ENCODE measurements at regions not wholly inside any gene's neighbourhood (a gene's known extent, or its start where the extent isn't known, plus 50 kb on each side); places are given as distances from the start of the nearest gene placed in this dataset.

DNA sequence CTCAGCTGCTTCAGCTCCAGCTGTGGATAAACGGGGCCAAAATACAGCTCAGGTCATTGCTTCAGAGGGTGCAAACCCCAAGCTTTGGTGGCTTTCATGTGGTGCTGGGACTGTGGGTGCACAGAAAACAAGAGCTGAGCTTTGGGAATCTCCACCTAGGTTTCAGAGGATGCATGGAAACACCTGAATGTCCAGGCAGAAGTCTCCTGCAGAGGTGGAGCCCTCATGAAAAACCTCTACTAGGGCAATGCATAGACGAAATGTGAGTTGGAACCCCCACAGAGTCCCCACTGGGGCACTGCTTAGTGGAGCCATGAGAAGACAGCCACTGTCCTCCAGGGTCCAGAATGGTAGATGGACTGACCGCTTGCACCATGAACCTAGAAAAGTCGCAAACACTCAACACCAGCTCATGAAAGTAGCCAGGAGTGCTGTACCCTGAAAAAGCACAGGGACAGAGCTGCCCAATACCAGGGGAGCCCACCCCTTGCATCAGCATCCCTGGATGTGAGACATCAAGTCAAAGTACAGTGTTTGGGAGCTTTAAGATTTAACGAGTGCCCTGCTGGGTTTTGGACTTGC, 147.9 kb upstream of the SOX11 start:
- no peak for DNase-seq (ENCODE audit: low spot score)

DNA sequence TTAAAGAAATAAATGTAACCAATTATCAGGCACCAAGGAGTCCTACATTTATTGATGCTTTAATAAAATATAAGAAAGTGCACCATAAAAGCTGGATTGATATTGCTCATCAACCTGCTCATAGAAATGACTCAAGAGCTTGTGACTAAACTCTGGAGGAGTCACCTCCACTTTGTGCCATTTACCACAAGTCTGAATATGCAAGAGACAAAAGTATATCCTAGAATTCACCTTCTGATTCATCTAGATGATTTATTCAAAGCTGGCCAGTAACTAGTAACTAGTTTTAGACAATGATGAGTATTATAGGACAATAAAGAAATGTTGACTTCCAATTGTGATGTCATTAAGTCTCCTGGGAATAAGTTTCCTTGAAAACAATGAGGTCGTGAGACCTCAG, 146.0 kb upstream of the SOX11 start:
- DNase-seq (ENCODE audit: low spot score), result no peak

DNA sequence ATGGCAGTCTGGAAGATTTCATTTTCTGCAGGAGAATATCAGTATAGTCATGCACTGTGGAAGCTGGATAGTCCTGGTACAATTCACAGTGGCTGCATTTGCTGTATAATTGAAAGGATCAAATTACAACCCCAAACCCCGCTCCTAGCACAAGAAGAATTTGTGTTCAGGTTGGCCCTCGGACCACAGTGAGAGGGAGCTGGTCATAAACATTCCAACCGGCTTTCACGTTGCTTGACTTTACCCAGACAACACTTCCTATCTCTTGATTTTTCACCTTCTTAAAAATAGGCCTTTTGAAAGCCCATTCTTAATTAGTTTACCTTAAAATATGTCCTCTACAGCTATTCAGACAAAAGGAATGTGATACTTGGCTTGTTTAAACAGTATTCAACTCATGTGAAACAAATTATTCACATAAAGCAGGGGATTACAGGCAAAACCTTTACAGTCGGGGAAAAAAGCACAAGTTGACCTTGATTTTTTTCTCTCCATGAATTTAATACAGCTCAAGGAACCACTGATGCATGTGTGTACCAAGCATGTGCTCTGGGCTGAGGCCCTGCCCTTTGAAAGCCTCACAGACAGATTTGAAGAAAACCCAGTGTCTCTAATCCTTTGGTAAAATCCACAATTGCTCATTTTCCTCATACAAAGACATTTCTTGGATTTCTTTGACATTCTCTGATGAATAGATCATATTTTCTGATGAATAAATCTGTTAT, 143.0 kb upstream of the SOX11 start:
- DNase-seq (ENCODE audit: low spot score), result no peak

DNA sequence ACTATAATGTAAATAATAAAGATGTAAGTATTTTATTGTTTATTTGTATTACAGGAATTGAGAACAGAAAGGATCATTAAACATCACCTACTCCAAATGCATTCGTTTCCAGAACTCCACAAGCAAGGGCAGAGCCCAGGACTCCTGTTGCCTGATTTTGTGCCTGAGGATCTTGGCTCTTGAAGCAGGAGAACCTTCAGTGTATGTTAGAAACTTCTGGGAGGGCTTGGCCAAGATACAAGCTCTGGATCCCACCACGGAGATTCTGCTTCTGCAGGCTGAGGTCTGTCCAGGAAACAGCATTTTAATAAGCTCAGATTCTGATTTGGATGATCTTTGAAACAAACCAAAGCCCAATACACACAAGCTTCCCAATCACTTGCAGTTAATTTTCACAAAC, 142.4 kb upstream of the SOX11 start:
- no peak for DNase-seq (ENCODE audit: low spot score)

DNA sequence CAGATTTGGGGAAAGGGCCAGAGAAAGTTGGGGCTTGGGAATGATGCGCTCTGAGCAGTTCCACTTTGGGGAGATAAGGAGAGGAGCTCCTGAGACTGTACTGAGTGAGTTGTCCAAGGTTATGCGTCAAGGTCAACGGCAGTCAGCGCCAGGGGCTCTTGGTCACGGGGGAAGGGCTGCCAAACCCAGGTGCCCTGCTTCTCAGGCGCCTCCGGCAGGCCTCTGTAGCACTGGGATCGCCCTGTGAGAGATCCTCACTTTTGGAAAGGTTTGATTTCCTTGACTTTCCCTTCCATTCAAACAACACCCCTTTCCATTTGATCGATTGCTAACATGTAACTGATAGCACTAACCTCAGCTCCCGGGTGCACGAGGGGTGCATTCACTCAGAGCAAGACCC, 136.5 kb upstream of the SOX11 start:
- DNase-seq (ENCODE audit: low spot score), result no peak

DNA sequence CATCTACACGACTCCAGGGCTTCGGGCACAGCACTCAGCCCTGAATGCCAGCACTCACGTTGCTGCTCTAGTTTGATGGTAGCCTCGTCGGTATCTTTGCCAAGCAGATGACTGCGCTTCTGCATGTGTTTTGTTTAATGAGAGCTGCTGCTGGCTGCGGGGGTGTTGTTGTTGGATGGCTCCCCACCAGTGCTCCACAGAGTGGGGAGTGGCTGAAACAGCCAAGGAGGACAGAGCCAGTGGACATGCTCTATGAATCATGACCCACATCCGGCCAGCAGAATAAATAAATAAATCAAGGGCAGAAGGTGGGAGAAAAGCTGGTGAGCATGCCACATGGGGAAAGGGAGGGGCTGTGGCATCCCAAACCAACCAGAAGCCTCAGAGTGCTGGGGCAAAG, 131.2 kb upstream of the SOX11 start:
- no peak for DNase-seq (ENCODE audit: low spot score)

DNA sequence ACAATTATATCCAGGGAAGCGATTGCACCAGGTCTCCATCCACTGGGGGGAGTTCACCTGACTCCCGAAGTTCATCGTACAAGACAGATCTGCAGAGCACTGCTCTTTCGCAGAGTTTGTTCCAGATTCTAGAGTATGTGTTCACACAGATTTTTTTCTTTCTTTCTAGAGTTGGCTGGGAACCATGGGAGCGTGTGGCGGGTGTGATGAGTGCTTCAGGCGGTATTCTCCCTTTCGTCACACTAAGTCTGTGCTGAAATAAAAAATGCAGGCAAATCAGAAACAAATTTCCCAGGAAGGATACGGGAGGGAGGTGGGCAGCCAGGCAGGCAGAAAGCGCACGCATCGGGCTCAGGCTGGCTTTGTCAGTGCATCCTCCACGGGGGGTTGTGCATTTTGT, 129.8 kb upstream of the SOX11 start:
- no peak for DNase-seq (ENCODE audit: low spot score)

DNA sequence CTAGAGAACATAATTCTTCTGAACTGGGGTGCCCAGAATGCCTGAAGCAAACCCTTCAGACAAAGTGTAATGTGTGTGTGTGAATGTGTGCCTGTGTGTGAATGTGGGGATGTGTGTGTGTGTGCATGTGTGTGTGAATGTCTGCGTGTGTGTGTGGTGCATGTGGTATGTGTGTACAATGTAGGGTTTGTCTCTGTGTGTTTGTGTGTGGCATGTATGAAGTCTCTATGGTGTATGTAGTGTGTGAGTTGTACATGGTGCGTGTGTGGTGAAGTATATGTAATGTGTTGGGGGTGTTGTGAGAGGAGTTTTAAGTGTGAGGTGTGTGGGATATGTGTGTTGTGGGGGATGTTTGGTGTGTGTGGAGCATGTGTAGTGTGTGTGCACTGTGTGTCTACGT, 129.3 kb upstream of the SOX11 start:
- DNase-seq (ENCODE audit: low spot score), result no peak

DNA sequence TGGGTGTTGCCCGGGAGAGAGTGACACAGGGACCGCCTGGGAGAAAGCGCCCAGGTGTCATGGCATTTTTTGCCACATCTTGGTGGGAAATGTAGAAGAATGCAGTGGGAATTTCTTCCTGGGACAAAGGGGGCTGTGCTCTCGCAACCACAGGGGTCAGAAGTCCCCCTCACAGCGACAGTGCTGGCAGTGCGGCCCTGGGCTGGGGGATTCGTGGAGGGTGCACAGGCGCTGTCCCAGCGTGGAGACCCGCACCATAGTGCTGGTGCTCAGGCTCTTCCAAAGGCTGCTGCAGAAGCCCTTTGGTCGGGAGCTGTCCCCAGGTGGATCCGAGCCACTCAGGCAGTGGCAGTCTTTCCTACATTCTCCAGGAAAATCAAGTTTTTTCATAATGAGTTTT, 128.8 kb upstream of the SOX11 start:
- no peak for DNase-seq (ENCODE audit: low spot score)

DNA sequence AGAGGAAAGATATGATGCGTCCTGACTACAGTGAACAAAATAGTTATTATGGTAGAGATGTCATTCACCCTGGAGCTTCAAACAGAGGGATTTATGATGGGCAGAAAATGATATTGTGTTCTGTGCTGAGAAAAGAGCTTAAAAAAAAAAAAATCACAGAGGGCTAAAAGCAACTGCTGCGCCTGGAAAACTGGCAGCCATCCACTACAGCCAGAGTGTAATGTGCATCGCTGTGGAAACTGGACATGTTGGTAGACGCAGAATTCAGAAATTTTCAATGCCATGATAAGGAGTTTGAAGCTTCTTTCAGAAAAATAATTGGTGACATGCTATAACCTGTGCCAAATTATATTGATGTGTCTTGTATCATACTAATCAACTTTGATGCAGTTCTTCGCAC, 122.9 kb upstream of the SOX11 start:
- no peak for DNase-seq (ENCODE audit: low spot score)

DNA sequence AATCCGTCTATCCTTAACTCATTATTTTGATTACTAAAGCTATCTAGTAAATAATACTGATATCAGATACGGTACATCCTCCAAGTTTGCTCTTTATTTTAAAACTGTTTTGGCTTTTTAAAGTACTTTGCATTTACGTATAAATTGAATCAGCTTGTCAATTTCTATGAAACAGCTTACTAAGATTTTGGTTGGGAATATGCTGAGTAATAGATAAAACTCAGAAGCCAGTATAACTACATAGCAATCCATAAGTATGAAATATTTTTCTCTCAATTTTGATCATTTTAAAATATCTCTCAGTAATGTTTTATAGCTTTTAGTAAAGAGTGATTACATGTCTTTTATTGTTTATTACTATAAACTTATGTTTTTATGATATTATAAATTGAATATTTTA, 116.2 kb upstream of the SOX11 start:
- no peak for DNase-seq (ENCODE audit: low spot score)

DNA sequence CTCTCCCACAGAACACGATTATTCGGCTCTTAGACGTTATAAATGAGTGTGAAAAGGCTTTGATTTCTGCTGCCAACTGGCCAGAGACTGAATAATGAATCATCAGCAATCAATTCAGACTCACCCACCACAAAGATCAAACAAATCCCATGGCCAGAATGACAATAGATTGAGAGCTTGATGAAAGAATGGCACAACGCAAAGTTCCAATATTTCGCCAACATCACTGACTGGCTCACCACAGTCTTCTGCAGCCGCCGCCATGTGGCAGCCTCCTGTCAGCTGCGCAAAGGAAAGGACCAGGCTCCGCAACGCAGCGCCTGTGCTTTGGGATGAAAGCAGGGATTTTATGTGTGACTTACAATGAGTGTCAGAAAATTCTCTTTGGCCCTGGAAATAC, 104.4 kb upstream of the SOX11 start:
- no peak for DNase-seq (ENCODE audit: low spot score)

DNA sequence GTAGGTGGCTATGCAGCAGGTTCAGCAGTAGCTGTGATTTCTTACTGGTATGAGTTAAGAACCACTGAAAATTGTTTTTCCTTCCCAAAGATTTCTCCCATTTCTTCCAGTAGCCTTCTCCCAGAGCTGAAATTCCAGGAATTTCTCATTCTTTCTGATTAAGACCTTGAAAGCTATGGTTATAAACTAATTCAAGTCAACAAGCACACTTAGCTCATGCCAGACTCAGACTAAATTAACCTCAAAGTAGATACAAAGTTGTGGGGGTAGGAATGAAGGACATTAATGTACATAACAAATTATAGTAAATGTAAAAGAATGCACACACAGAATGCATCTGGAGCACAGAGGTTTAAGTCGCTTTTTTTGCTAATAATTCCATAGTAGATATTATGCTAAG, 103.6 kb upstream of the SOX11 start:
- no peak for DNase-seq (ENCODE audit: low spot score)

DNA sequence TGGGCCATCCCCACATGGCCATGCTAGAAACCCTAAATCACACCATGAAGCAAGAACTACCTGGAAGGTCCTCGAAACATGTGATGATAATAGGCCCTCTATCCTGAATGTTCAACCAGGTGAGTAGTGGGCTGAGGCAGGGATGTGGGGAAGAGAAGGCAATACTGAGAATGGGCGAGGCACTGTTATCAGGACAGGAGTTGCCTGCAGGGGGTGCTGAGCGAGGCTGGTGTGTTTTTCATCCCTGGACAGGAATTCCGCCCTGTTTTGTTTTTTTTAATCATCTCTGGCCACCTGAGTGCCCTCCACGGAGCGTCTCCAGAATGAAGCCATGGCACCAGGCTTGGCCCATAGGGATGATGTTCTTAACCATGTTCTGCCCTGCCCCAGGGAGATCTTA, 103.0 kb upstream of the SOX11 start:
- DNase-seq (ENCODE audit: low spot score), result no peak

DNA sequence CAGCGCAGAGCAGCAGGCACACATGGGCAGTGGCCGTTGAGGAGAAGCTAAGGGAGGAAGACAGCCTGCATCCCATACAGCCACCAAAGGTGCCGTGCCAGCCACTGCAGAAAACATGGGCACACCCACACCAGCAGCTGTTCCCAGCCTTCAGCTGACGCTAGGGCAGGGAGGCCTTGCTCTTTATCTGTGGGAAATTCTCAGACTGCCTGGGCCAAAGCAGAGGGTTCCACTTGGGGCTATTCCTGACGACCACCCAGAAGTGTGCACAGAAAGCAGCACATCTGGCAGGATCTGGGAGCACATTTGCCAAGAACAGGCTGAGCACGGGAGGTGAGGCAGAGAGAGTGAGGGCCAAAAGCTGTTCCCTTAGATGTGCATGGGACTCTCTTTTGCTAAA, 101.3 kb upstream of the SOX11 start:
- no peak for DNase-seq (ENCODE audit: low spot score)

DNA sequence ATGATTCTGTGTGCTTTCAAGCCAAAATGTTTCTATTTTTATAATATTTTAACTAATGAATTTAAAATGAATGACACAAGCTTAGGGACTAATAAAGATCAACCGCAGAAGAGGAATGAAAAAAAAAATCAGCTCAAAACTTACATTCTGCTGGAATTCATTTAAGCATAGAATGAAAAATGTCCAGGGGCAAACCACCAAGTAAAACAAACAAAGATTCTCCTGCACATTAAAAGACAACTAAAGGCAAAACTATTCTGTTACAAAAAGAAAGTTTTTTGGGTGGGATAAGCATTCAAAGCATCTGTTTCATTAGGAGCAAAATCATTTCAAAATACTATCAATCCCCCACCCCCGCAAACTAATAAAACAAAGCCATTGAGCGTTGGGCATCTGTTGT, 99.3 kb upstream of the SOX11 start:
- no peak for DNase-seq (ENCODE audit: low spot score)

DNA sequence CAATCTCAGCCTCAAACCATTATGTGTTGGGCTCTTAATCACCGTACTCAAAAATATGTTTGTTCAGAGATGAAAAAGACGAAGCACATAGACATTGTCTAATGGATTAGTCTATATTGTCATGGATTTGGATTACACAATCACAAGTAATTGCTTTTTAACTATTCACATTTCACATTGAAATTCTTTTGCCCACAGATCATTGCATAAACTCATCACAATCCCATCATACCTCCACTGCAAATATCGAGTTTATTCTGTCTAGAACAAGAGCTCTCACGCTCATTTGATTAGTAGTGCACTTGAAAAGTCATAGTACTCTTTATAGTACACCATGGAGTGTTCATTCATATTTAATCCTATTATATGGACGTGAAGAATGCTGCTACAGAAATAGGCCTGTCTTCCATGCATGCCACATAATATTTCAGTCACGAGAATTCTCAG, 97.9 kb upstream of the SOX11 start:
- DNase-seq (ENCODE audit: low spot score), result no peak

DNA sequence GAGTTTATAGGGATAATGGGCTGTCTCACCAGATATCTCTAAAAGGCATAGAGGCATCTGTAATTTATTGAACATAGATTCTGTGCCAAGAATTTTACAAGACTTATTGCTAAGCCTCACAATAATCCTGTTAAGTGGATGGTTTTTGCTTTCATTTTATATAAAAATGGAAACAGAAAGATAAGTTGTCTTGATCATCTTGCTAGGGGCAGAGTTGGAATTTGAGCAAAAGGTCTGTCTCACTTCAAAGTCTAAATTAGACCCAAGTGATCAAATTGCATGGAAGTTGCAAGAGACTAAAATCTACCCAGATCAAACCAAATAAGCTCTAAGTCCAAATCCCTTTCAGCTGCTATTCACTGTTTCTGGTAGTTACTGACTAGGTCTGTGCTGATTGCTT, 95.3 kb upstream of the SOX11 start:
- no peak for DNase-seq (ENCODE audit: low spot score)

DNA sequence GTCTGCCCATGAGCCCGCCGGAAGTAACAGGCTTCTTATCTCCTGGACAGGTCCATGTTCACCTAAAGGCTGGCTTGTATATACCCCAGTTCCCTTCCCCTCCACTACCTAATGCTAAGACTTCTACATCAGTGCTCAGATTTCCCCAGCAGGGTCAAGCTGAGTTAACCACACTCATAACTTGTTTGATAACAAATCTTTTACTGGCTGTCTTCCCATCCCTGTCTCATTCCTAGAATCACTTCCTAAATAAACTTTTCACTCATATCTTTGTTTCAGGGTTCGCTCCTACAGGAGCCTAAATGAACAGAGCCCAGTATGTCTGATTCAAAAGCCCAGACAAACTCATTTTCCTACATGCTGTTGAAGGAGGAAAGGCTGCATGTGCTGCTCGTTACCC, 94.0 kb upstream of the SOX11 start:
- DNase-seq (ENCODE audit: low spot score), result no peak

DNA sequence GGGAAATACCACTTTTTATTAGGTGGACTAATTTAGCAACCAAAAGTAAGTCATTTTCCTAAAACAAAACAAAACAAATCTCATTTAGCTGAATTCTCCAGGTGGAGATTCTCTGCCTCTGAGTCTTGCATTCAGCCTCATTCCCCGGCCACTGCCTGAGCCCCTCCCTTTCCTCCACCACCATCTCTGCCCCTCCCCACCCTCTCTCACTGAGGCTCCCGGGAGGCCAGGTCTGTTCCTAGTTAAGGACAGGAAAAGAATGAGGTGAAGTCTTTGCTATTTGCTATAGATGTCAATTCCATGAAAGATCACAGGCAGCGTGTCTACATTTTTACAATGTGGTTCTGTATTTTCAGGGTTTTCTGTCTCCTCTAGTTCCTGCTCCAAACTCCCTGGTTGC, 83.0 kb upstream of the SOX11 start:
- no peak for DNase-seq (ENCODE audit: low spot score)

DNA sequence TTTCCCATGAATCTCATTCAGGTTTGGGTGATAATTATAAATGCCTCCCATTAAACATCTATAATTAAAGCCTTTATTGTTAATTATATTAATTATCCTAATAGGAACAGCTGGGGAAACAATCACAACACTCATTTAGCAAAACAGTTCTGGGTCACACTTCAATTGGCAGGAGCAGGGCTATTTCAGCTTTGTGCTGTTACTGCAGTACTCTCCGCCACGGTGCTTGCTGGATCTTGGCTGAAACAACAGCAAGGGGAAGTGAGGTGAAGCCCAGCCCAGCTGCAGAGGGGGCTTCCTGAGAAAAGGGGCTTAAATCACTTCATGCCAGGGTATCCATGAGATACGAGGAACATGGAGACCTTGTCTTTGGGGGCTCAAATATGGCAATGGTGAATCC, 79.5 kb upstream of the SOX11 start:
- no peak for DNase-seq (ENCODE audit: low spot score)

DNA sequence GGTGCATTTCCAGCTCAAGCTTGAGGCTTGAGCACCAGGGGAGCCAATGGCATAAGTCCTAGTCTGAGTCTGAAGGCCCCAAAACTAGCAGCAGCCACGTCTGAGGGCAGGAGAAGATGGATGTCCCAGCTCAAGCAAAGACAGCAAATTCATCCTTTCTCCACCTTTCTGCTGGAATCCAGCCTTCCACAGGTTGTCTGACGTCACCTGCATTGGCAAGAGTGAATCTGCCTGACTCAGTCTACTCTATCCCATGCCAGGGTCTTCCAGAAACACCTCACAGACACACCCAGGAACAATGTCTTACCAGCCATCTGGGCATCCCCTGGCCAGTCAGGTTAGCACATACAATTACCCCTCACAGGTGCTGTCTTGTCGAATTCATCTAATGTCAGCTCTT, 76.2 kb upstream of the SOX11 start:
- no peak for DNase-seq (ENCODE audit: low spot score)

DNA sequence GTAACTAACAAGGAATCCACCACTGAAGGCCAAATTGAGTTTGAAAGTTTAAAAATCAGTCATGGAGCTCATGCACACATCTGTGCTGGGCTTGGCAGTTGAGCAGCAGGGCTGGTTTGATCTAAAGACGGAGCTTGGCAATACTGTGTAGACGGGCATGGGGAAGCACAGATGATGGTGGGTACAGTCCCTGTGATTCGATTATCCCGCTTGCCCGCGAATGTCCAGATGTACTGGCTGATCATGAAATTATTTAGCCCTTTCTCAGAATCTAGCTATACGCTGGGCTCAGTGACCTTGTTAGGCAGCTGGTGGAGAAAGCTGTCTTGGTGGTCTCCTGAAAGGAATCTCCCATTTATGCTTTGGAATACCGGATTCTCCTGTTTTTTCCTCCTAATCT, 74.8 kb upstream of the SOX11 start:
- DNase-seq (ENCODE audit: low spot score), result no peak

DNA sequence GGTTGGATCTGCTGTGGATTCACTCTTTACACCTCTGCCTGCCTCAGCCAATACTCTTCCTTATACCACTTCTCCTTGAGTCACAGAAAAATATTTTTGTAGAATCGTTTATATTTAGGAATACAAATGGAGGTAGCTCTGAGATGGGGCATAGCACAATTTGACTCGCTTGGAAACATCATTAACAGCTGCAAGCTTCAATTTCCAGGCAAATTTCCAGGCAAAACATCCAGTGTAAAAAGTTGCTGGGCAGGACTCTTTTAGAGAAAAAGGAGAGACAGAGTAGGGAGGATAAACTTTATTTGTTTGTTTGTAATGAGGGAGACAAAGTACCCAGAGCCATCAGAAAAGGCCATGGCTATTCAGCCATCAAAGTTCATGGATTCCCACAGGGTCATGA, 74.4 kb upstream of the SOX11 start:
- DNase-seq (ENCODE audit: low spot score), result no peak
